ENCODE measurements at regions not wholly inside any gene's neighbourhood (a gene's known extent, or its start where the extent isn't known, plus 50 kb on each side); places are given as distances from the start of the nearest gene placed in this dataset.

GRCh38 chr14:101616202-101616601 is 54.9 kb downstream of the DIO3 start:
- TF ChIP-seq POLR2AphosphoS5 (IDR thresholded peaks at IDR 0.05; ENCODE audit: low read depth, low read length) (no peak), SIN3A (IDR thresholded peaks at IDR 0.05; ENCODE audit: borderline replicate concordance, insufficient read depth, low read length) (no peak), FOXP2 (optimal IDR thresholded peaks at IDR 0.05; ENCODE audit: borderline replicate concordance, extremely low read depth, extremely low read length, insufficient read depth) (no peak)
- TF ChIP-seq, protein P1, sequence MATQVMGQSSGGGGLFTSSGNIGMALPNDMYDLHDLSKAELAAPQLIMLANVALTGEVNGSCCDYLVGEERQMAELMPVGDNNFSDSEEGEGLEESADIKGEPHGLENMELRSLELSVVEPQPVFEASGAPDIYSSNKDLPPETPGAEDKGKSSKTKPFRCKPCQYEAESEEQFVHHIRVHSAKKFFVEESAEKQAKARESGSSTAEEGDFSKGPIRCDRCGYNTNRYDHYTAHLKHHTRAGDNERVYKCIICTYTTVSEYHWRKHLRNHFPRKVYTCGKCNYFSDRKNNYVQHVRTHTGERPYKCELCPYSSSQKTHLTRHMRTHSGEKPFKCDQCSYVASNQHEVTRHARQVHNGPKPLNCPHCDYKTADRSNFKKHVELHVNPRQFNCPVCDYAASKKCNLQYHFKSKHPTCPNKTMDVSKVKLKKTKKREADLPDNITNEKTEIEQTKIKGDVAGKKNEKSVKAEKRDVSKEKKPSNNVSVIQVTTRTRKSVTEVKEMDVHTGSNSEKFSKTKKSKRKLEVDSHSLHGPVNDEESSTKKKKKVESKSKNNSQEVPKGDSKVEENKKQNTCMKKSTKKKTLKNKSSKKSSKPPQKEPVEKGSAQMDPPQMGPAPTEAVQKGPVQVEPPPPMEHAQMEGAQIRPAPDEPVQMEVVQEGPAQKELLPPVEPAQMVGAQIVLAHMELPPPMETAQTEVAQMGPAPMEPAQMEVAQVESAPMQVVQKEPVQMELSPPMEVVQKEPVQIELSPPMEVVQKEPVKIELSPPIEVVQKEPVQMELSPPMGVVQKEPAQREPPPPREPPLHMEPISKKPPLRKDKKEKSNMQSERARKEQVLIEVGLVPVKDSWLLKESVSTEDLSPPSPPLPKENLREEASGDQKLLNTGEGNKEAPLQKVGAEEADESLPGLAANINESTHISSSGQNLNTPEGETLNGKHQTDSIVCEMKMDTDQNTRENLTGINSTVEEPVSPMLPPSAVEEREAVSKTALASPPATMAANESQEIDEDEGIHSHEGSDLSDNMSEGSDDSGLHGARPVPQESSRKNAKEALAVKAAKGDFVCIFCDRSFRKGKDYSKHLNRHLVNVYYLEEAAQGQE (IDR thresholded peaks at IDR 0.05; ENCODE audit: insufficient read depth in 1 of 2, low read depth in 2 of 2, low read length in 2 of 2) = no peak

DNA sequence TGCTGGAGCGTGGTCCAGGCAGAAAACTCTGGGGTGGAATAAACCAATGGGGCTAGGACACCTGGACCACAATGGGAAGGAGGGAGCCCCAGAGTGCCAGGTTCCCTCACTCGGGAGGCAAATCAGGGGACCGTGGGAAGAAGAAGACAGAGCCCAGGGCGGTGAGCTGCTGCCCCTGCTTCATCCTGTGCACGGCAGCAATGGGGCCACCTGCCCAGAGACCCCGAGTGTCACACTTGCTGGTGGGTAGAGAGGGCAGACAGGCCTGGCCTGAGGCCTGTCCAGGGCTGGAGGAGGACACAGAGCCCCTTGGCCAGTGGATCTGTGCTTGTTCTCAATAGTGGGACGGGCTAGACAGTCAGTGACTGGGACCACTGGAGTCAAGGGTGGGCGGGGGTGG is 58.2 kb downstream of the DIO3 start:
- TF ChIP-seq, protein P1 (IDR thresholded peaks at IDR 0.05; ENCODE audit: insufficient read depth in 1 of 2, low read depth in 2 of 2, low read length in 2 of 2) = no peak
- TF ChIP-seq TAF1 (IDR thresholded peaks at IDR 0.05; ENCODE audit: borderline replicate concordance, insufficient read depth, low read length) = no peak
- no peak for TF ChIP-seq POLR2AphosphoS5 (IDR thresholded peaks at IDR 0.05; ENCODE audit: low read depth, low read length)
- TF ChIP-seq SIN3A (IDR thresholded peaks at IDR 0.05; ENCODE audit: borderline replicate concordance, insufficient read depth, low read length) = no peak

- TF ChIP-seq POLR2AphosphoS5 (IDR thresholded peaks at IDR 0.05; ENCODE audit: low read depth, low read length) (no peak), SIN3A (IDR thresholded peaks at IDR 0.05; ENCODE audit: borderline replicate concordance, insufficient read depth, low read length) (no peak), TAF1 (IDR thresholded peaks at IDR 0.05; ENCODE audit: borderline replicate concordance, insufficient read depth, low read length) (no peak), FOXP2 (optimal IDR thresholded peaks at IDR 0.05; ENCODE audit: borderline replicate concordance, extremely low read depth, extremely low read length, insufficient read depth) (no peak)
- TF ChIP-seq, protein P1 (IDR thresholded peaks at IDR 0.05; ENCODE audit: insufficient read depth in 1 of 2, low read depth in 2 of 2, low read length in 2 of 2) = no peak
Observed at GRCh38 chr14:101620031-101620788, 58.9 kb downstream of the DIO3 start.

- TF ChIP-seq TAF1 (IDR thresholded peaks at IDR 0.05; ENCODE audit: borderline replicate concordance, insufficient read depth, low read length) (no peak), POLR2AphosphoS5 (IDR thresholded peaks at IDR 0.05; ENCODE audit: low read depth, low read length) (no peak), FOXP2 (optimal IDR thresholded peaks at IDR 0.05; ENCODE audit: borderline replicate concordance, extremely low read depth, extremely low read length, insufficient read depth) (no peak), SIN3A (IDR thresholded peaks at IDR 0.05; ENCODE audit: borderline replicate concordance, insufficient read depth, low read length) (no peak)
- TF ChIP-seq, protein P1 (IDR thresholded peaks at IDR 0.05; ENCODE audit: insufficient read depth in 1 of 2, low read depth in 2 of 2, low read length in 2 of 2) = no peak
Observed at GRCh38 chr14:101620821-101621785, 59.8 kb downstream of the DIO3 start.
